Hematopoietic multipotent progenitor cell (in vitro differentiated cells): ENCODE measurements at regions not wholly inside any gene's neighbourhood (a gene's known extent, or its start where the extent isn't known, plus 50 kb on each side); places are given as distances from the start of the nearest gene placed in this dataset.

Experiments used
- DNase-seq, 3 donors: peaks; one replicate each; pipeline ENCODE4 v3.0.0-alpha.2; 2011 to 2015; ENCODE audit warnings: low read depth in 2 of 3, low spot score in 2 of 3

DNA sequence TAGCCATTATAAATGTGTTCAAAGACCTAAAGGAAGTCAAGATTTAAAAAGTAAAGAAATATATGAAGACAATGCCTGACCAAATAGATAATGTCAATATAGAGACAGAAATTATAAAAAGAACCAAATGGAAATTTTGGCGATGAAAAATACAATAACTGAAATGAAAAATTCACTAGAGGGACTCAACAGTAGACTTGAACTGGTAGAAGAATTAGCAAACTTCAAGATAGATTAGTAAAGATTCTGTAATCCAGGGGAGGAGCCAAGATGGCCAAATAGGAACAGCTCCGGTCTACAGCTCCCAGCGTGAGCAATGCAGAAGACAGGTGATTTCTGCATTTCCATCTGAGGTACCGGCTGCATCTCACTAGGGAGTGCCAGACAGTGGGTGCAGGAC, 433.2 kb downstream of the HINT1 start:
- no peak for DNase-seq

- no peak for DNase-seq
Measured at GRCh38 chr5:130729541-130729940, 435.5 kb downstream of the HINT1 start.

DNA sequence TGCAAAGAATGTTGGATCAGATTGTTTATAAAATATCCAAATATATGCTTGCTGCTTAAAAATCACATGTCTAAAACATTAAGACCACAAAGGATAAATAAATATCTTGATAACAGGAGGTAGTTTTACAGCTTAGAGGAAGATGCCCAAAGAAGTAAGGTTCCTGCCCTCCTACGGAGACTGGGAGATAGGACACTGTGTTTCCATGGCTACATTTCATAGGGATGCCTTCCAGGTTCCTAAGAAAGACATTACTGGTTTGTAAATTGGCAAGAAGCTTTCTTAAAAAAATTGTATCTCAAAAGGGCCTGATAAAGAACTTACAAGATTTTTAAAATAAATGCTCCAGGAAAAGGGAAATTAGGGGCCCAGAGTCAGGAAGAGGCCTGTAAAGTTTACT, 437.2 kb downstream of the HINT1 start:
- no peak for DNase-seq

- no peak for DNase-seq
Measured at GRCh38 chr5:130724658-130725057, 440.4 kb downstream of the HINT1 start.

DNA sequence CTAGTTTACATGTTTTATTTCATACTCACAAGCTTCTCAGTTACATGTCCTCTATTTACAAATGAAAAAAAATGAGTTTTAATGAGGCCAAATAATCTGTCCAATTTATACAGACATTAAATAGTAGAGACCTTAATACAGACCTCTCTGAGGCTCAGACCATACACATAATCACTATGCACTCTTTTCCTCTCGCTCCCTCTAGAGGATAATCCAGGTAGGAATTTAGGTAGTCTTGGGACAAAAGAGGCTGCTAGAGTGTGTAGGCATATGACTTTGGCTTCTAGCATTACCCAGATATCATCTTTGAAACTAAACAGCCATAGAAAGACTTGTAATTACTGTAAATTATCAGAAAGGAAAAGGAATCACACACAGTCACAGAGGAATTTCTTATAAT, 444.7 kb downstream of the HINT1 start:
- DNase-seq = peak in 1 of 3 donors; percentile 35

GRCh38 chr5:130715541-130715940, 449.5 kb downstream of the HINT1 start:
- no peak for DNase-seq

GRCh38 chr5:130714200-130714599, 450.9 kb downstream of the HINT1 start:
- no peak for DNase-seq

DNA sequence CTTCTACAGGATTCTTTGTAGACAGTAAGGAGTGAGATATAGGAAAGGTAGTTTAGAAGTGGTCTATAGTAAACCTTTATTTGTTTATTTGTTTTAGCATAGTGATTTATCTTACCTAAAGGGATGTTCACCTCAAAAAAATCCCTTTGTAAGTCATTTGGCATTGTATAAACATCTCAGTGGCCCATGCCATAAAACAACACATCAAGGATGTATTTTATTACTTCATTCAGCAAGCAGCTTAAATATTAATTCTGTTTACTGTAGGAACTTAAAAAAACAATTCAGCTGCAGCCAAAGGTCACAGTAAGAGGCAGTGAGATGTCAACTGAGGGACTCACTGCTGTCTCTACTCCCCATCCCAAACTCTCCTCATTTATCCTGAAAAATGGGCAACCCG, 452.7 kb downstream of the HINT1 start:
- DNase-seq = no peak

DNA sequence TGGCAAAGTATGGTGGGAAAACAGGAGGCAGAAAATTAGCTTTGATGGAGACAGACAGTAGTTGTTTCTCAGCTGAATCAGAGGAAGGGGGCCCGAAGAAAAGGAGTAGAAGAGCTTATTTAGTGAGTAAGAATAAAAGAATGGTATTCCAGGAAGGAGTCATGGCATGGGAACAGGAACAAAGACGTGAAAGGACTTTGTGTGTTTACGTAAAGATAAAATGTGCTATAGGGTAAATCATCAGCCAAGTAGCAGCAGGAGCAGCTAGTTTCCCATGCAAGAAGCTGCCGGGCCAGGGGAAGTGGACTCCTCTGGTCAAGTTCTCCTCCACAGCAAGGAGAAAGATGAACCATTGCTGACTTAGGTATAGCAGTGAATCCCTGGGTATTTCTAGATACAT, 454.5 kb downstream of the HINT1 start:
- DNase-seq = no peak

- DNase-seq = no peak
Measured at GRCh38 chr5:130708754-130709153, 456.3 kb downstream of the HINT1 start.

- no peak for DNase-seq
Measured at GRCh38 chr5:130706696-130707095, 458.4 kb downstream of the HINT1 start.

DNA sequence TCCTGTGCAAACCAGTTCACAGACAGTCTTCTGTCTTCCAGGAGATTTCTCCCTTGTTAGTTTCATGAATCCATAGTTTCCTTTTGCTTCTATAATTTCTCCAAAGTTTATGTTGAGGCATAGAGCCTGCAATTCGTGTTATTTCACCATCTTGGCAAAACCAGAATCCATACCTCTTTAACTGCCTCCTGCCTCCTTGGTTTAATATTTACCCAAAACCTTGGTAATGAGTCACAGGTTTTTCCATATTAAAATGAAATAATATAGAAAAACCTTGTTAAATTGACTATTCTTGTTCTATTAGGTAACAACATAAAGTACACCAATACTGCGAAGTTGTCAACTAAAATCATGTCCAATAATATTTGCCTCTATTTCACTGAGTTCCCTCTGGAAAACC, 459.7 kb downstream of the HINT1 start:
- DNase-seq = no peak

GRCh38 chr5:130693509-130693908, 471.5 kb downstream of the HINT1 start:
- no peak for DNase-seq

GRCh38 chr5:130692770-130693169, 472.3 kb downstream of the HINT1 start:
- DNase-seq = no peak

GRCh38 chr5:130689831-130690230, 475.2 kb downstream of the HINT1 start:
- no peak for DNase-seq

DNA sequence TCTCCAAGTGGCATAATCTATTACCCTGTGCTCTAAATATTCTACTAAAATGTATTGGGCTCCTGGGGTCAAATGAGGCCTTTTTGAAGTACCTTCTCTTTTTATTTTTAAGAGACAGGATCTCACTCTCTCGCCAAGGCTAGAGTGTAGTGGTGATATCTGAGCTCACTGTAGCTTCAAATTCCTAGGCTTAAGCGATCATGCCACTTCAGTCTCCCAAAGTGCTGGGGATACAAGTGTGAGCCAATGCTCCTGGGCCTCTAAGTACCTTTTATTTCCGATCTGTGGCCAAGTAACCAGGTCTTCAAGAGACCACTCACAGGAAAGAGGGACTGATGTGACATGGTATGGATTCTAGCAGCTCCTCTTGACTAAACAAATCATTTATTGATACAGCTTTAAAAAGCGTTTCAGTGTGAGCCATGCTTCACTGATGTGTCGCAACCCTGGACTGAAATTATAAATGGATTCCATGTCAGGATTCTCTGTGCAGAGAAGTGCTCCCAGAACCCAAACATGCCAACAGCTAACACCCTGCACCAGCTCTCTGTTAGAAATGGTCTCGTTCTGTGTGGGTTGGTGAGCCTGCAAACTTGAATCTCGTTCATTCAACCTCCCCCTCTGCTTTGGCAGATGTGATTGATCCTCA, 477.8 kb downstream of the HINT1 start:
- DNase-seq = no peak

- no peak for DNase-seq
Measured at GRCh38 chr5:130678637-130679036, 486.4 kb downstream of the HINT1 start.

- no peak for DNase-seq
Measured at GRCh38 chr5:130666462-130666861, 498.6 kb downstream of the HINT1 start.

DNA sequence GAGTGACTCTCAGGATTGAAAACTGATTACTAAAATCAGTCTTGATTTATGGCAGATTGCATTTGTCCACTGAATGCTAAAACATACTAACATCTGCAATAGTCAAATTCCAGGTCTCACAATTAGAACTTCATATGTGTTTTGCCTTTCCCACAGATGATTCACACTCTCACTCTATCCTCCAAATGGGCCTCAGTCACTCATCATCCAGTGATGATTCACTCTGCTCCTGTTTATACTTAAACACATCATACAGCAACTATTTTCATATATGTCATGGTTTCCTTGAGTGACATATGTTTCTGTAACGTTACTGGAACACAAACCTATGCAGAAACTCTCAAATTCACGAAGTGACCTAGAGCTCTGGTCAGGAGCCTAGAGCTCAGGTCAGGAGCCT, 512.9 kb downstream of the HINT1 start:
- DNase-seq = no peak

DNA sequence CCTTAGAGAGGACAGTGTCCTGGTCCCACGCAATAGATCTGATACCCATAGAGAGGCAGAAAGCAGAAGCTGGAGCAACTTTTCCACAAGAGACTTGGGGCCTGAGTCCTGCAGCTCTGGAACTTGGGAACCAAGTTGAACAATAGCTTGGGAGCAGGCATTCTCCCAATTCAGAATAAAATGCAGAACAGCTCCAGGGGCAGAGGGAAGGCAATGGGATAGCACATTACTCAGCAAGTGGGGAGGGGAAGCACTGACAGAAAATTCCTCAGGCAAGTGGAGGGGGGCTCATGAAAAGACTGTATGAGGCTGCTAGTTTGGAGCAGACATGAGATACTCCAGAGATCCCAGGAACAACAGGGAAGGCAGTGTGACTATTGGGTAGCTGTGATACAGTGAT, 513.6 kb downstream of the HINT1 start:
- no peak for DNase-seq

DNA sequence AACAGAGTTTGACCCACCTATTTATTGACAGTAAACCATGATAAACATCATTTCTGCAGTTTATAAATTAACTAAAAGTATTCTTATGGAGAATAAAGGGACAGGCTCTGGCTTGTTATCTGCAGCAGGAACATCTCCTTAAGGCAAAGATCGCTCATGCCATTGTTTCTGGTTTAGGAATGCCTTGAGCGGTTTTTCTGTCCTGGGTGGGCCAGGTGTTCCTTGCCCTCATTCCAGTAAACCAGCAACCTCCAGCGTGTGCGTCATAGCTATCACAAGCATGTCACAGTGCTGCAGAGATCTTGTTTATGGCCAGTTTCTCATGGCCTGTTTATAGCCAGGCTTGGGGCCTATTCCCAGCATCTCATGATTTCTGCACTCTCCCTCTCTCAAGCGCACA, 521.7 kb downstream of the HINT1 start:
- DNase-seq = no peak

GRCh38 chr5:130642461-130642860, 522.6 kb downstream of the HINT1 start:
- no peak for DNase-seq

DNA sequence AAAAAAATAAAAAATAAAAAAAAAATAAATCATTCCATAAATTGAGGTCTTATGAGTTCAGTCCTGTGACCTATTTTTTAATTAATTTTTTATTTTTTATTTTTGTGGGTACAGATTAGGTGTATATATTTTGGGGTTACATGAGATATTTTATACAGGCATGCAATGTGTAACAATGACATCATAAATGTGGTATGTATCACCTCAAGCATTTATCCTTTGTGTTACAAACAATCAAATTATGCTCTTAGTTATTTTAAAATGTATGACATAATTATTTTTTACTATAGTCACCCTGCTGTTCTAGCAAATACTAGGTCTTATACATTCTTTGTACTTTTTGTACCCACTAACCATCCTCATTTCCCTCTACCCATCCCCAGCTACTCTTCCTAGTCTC, 537.9 kb downstream of the HINT1 start:
- no peak for DNase-seq
